Neural crest cell (in vitro differentiated cells): ENCODE measurements at regions not wholly inside any gene's neighbourhood (a gene's known extent, or its start where the extent isn't known, plus 50 kb on each side); places are given as distances from the start of the nearest gene placed in this dataset.

Experiments used
- DNase-seq: peaks from one replicate; pipeline ENCODE4 v3.0.0; 2021; ENCODE audit warnings: low read depth, mixed read lengths, low spot score
- H3K27ac Mint-ChIP-seq: one replicate; pipeline ENCODE4 v1.8.0; 2021; ENCODE audit warnings: mild to moderate bottlenecking, mixed read lengths; ENCODE audit not compliant: unreplicated experiment
- H3K27me3 Mint-ChIP-seq: 2 replicates; pipeline ENCODE4 v1.8.0; 2021; ENCODE audit warnings: low read depth, mild to moderate bottlenecking, mixed read lengths
- H3K36me3 Mint-ChIP-seq: 2 replicates; pipeline ENCODE4 v1.8.0; 2021; ENCODE audit warnings: low read depth, mild to moderate bottlenecking, mixed read lengths
- H3K4me1 Mint-ChIP-seq: 2 replicates; pipeline ENCODE4 v1.8.0; 2021; ENCODE audit warnings: mixed read lengths
- H3K4me3 Mint-ChIP-seq: one replicate; pipeline ENCODE4 v1.8.0; 2021; ENCODE audit warnings: mild to moderate bottlenecking, mixed read lengths
- H3K9me3 Mint-ChIP-seq: 2 replicates; pipeline ENCODE4 v1.8.0; 2021; ENCODE audit warnings: mixed read lengths
- TF ChIP-seq, protein P1 (sequence below): fragments of 200-600 bp; sonication (generic); conservative IDR thresholded peaks from 2 replicates; pipeline ENCODE4 v1.5.0; 2021; ENCODE audit warnings: antibody characterized with exemption, mild to moderate bottlenecking

DNA sequence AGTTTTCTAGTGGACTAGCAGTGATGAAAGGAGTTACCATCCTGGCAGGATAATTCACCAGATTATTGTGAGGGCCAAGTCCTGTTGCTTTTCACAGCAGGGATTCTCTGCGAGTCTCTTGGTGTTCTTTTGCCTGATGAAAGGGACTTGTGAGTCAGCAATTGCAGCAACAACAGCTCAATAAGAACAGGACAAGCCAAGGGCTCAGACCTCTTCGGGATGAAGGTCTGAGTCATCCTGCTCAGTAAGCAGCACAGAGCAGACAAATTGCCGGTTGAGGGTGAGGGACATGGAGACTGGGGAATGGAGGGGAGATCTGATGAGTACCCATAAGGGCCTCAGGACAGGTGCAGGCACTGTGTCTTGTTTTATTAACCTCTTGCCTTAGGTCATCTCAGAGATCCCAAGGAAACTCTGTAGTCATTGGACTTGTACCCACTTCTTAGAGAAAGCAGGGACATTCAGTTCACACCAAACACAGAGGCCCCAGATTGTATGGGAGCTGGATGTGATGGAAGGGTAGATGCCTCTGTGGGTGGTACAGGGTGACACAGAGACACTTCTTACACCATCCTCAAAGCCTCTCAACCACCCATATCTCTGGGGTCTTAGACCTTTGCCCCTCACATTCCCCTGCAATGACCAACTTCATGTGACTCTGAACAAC is 173.8 kb upstream of the TLE3 start:
- H3K9me3 Mint-ChIP-seq: no peaks in the 10 kb centered on the region
- H3K4me3 Mint-ChIP-seq: no peak overlapping the region
- no peaks in the 10 kb centered on the region for H3K36me3 Mint-ChIP-seq
- TF ChIP-seq, protein P1, sequence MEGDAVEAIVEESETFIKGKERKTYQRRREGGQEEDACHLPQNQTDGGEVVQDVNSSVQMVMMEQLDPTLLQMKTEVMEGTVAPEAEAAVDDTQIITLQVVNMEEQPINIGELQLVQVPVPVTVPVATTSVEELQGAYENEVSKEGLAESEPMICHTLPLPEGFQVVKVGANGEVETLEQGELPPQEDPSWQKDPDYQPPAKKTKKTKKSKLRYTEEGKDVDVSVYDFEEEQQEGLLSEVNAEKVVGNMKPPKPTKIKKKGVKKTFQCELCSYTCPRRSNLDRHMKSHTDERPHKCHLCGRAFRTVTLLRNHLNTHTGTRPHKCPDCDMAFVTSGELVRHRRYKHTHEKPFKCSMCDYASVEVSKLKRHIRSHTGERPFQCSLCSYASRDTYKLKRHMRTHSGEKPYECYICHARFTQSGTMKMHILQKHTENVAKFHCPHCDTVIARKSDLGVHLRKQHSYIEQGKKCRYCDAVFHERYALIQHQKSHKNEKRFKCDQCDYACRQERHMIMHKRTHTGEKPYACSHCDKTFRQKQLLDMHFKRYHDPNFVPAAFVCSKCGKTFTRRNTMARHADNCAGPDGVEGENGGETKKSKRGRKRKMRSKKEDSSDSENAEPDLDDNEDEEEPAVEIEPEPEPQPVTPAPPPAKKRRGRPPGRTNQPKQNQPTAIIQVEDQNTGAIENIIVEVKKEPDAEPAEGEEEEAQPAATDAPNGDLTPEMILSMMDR: no peak
- H3K4me1 Mint-ChIP-seq: peaks cover 61% of the 10 kb centered on the region
- DNase-seq: no peak
- H3K27ac Mint-ChIP-seq: no peak overlapping the region
- H3K27me3 Mint-ChIP-seq: peaks cover 3% of the 10 kb centered on the region

DNA sequence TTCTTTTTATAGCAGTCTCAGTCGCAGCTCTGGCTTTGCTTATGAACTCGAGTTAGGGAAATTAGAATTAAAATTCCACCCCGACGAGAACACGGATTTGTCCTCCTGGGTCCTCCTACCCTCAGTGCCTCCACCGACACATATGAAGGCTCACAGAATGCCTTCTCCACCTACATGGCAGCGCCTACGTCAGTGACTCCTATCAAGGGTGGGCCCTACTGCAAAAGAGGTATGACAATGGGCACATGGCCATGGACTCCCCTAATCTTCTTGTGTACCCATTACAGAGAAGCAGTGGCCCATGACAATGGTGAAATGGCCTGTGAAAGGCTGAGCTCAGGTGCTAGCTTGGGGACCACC is 173.0 kb upstream of the TLE3 start:
- Mint-ChIP-seq H3K9me3 (no peaks in the 10 kb centered on the region), H3K4me3 (no peak overlapping the region), H3K27ac (no peak overlapping the region), H3K36me3 (no peaks in the 10 kb centered on the region), H3K4me1 (peaks cover 66% of the 10 kb centered on the region), H3K27me3 (peaks cover 3% of the 10 kb centered on the region)
- TF ChIP-seq, protein P1: no peak
- no peak for DNase-seq

DNA sequence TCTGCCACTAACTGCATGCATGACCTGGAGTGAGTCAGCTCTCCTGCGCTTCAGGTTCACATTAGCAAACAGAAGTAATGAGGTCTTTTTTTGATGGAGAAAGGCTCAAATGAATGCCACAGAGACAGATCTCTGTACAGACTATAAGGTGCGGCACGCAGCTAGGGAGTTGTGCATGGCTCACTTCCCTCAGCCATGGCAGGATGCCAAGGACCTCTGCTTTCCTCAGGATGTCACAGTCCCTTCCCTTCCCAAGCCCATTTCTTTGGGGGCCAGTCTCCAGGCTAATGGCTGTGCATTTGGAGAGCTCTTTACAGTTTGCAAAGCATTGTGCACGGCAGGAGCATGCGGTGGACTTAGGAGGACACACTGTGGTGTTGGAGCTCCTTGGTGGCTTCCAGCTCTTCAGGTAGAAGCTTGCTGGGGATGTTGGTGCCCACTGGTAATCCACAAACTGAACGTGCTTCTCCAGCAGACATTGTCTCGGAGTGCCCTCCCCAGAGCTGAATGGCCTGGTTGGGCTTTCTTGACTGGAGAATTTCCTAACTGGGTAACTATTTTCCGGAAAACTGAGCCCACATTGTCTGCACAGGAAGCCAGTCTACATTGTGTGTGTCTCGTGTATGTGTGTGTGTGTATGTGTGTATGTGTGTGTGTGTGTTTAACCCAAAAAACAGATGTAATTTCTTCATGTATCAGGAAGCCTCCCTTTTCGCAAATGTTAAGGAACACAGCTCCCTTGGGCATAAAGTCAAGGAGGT is 172.5 kb upstream of the TLE3 start:
- TF ChIP-seq, protein P1: no peak
- Mint-ChIP-seq H3K27ac (peak overlapping the region; percentile 78), H3K36me3 (no peaks in the 10 kb centered on the region), H3K27me3 (peaks cover 3% of the 10 kb centered on the region), H3K9me3 (no peaks in the 10 kb centered on the region), H3K4me1 (peaks cover 64% of the 10 kb centered on the region), H3K4me3 (no peak overlapping the region)
- DNase-seq: no peak

DNA sequence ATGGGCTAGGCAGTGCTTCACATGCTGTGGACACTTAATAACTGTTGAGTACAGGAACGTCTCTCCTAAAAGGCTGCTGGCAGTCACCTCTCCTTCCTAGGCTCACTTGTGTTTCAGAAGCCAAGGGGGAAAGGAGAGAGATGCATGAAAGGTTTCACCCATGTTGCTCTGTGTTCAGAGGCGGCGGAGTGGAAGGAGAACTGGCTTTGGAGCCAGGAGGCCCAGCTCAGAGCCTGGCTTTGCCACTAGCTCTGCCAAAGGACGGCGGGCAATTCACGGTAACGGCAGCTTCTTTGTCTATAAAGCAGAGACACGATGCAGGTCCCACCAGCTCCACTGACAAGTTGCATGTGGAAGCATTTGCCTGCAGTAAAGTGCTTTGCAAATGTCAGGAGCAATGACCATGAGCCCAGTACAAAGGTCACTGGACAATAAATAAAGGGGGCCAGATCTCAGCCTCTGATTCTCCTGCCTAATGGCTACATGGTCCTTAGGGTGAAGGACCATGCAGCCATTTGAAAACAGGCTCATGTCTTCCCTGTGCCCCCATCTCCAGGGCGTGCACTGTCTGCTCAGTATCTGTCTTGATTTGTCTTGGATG is 171.7 kb upstream of the TLE3 start:
- TF ChIP-seq, protein P1: no peak
- Mint-ChIP-seq H3K4me3 (no peak overlapping the region), H3K9me3 (no peaks in the 10 kb centered on the region), H3K4me1 (peaks cover 64% of the 10 kb centered on the region), H3K36me3 (no peaks in the 10 kb centered on the region), H3K27me3 (peaks cover 3% of the 10 kb centered on the region), H3K27ac (peak overlapping the region; percentile 78)
- DNase-seq: no peak

DNA sequence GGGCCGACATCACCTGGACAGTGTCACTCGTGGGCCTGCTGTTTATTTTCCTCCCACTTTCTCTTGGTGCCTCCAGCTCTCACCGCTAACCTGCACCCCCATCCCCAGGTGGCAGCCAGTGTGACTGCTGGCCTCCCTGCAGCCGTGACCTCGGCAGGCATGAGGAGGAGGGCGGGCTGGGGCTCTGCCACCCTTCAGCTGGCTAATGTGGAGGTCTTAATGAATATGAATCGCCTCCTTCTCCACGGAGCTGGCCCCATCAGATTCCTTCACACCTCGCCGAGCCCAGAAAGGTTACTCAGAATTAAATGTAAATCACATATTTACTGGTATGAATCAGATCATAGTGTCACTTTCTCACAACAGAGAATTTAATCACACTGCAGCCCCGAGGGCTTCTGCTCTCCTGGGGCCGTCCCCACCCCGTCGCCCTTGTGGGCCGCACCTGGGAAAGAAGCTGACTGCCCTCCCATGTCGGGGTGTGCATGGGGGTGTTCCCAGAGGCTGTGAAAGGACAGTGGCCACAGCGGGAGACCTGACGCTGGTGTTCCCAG is 171.1 kb upstream of the TLE3 start:
- no peaks in the 10 kb centered on the region for H3K36me3 Mint-ChIP-seq
- H3K4me3 Mint-ChIP-seq: peak overlapping the region; percentile 33
- H3K9me3 Mint-ChIP-seq: no peaks in the 10 kb centered on the region
- peaks cover 70% of the 10 kb centered on the region for H3K4me1 Mint-ChIP-seq
- TF ChIP-seq, protein P1: no peak
- H3K27me3 Mint-ChIP-seq: peaks cover 3% of the 10 kb centered on the region
- DNase-seq: no peak
- no peak overlapping the region for H3K27ac Mint-ChIP-seq
